Daoy (cell line): ENCODE measurements at regions not wholly inside any gene's neighbourhood (a gene's known extent, or its start where the extent isn't known, plus 50 kb on each side); places are given as distances from the start of the nearest gene placed in this dataset.
A peak's percentile ranks its signal among the peaks of the same experiment; 100 is the strongest.
"Not testable (repeated sequence)": the region's sequence is repeated elsewhere in the genome, so short reads cannot be mapped to it uniquely, and the experiment has no call there.

Experiments used
- DNase-seq: peaks from one replicate; pipeline ENCODE4 v3.0.0-alpha.2; 2015; ENCODE audit warnings: low read depth

DNA sequence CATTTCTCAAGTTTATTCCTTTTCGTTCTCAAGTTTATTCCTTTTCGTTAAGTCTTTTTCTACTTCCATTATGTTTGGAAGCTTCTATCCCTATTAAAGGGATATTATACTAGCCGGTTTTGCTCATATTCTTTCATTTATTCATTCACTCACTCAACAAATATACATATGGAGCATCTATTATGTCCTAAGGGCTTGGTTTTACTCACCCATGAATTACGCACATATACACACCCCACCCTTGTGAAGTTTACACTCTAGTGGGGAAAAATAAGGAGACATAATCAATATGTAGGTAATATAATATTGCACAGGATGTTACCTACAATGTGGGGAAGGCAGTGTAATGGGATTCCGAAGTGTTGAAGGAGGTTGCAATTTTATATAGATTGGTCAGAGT, 90.5 kb downstream of the ACTL7B start:
- no peak for DNase-seq

DNA sequence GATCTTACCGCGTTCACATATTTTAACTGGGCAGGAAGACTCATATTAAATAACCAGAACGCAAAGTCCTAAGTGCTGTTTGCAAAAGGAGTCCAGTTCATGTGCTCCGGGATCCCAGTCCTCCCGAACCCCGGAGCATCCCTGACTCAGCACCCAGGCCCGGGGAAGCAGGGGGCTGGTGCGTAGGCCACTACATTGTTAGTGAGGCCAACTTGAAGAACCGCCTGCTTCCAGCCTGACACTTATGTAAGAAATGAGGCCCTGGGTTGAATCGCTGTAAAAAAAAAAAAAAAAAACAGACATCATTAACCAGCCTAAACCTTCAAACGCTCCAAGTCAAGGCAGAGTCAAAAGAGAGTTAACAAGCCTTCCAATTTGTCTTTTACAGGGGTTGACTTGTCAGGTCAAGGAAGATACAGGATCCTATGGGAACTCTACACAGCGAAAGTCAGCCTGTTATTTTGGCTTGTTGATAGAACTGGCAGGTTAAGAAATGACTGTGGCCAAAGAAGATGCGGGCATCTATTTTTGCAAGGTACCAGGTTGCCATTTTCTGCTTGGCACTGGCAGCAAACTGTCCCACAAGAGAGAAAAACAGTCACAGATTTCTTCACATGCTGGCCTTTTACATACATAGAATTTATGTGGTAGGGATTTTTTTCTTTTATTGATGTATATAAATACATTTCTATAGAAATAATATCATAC, 93.3 kb downstream of the ACTL7B start:
- DNase-seq, result no peak

DNA sequence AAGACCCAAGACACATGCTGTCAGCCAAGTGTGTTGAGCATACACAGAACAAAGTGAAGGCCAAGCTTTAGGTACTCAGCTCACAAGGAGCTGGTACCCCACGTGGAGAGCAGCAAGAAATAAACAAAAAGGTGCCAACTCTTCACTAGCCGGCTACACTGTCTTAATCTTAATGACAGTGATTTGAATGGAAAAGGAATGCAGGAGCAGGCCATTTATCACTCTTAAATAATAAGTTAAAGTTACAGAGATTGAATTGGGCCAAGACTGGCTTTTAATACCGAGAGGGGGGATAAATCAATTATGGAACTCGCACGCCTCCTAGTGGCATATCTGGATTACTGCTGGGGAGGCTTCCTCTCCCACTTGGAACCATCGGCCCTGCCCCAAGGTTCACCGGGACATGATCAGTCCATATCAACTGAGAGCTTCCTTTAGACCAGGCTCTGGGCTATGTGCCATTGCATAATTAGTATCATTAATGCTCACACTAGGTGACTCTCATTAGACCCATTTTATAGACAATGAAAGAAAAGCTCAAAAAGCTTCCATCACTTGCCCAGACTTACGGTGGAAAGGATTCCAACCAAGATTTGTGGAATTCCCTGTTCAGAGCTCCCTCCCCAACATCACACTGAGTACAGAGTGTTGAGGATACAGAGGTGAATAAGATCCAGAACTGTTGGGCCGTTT, 94.0 kb downstream of the ACTL7B start:
- peak; percentile 65 for DNase-seq

DNA sequence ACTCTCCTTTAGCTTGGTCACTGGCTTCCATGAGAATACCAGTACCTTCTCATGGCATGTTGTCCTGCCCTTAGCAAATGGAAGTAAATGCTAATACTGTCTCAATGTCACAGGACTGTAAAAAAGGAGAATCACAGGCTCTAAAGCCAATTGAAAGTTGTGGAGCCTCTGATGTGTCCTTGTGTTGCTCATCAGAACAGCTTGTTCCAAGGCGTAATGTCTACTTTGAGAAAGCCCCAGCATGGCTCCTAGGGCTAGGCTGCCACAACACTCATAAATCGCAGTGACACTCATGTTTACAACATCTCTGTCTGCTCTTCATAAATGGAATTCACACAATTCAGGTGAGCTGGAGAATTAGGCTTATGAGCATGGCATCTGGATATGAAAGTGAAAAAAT, 94.9 kb downstream of the ACTL7B start:
- no peak for DNase-seq

DNA sequence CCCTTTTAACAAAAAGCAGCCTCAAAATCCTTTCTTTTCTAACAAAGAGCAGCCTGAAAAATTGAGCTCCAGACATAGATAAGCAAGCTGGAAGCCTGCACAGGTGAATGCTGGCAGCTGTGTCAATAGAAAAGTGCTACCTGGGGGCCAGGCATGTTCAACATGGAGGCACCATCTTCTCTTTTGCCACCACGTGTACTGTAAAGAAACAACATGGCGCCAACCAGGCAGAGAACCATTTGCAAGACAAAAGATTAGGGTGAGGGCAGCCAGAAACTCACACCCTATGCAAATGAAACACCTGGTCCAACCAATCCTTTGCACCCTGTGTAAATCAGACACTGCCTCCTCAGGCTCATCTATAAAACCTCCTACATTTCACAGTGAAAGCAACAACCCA, 96.0 kb downstream of the ACTL7B start:
- no peak for DNase-seq

DNA sequence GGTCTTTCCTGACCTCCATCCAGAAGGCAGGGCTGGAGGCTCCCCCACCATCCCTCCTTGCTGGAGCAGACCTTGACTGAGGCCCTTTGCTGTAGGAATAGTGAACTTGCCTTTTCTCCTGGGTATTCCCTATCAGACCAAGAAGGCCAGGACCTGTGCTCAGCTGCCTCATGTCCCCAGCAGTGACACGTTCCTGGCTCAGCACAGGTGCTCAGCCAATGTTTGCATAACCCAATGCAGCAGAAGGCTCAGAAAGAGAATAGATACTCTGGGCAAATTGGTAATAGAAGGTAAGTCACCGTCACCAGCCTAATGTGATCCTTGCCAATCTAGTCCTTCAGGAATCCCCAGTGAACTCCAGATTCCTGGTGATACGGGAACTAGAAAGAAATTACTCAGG, 96.4 kb downstream of the ACTL7B start:
- DNase-seq, result no peak

DNA sequence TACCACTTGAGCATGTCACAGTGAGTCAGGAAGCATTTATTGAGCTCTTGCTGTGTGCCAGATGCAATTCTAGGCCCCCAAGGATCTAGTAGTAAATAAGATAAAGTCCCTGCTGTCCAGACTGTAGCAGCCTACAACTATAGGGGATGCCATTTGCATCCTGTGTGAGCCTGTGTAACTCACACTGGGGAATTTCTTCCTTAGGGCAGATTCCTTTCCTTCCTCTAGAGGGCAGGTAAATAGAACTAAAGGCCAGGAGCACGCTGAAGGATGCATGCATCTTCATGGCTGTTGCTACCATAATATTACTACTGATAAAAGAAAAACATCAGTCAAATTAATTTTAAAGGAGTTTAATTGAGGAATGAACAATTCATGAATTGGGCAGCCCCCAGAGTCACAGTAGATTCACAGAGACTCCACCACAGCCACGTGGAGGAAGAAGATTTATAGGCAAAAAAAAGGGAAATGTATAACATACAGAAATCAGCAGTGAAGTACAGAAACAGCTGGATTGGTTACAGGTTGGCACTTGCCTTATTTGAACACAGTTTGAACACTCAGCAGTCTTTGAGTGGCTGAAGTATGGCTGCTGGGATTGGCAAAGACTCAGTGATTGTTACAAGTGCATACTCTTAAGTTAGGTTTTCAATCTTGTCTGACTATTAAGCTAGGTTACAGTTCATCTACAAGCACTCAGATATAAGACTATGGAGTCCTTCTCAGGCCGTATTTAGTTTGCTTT, 98.9 kb downstream of the ACTL7B start:
- DNase-seq, result no peak

DNA sequence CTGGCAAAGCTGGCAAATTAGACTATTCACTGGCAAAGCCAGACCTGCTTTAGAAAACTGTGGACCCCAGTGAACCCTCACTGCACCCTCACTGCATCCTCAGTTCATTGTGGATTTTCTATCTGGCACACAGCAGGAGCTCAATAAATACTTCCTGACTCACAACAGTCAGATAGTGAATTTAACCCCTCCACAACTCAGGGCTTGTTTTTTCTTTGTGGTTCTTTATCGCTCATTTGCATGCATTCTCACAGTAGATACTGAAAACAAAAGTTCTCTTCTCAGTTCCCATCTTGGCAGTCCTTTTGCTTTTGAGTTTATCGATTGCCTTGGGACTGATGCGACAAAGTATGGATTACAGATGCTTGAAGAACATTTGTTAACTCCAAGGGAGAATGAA, 99.8 kb downstream of the ACTL7B start:
- DNase-seq, result no peak

DNA sequence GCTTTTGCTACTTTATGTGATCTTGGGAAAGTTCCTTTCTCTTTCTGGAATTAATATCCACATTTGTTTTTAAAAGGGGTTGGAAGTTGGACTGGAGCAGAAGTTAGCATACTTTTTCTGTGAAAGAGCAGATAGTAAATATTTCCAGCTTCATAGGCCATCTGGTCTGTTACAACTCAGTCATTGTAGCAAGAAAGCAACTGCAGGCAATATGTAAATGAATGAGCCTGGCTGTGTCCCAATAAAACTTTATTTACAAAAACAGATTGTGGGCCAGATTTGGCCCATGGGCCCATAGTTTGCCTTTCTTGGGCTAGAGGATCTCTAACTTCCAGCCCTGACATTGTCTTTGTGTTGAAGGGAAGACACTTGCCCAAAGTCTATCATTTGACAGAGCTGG, 104.4 kb downstream of the ACTL7B start:
- DNase-seq, result no peak

DNA sequence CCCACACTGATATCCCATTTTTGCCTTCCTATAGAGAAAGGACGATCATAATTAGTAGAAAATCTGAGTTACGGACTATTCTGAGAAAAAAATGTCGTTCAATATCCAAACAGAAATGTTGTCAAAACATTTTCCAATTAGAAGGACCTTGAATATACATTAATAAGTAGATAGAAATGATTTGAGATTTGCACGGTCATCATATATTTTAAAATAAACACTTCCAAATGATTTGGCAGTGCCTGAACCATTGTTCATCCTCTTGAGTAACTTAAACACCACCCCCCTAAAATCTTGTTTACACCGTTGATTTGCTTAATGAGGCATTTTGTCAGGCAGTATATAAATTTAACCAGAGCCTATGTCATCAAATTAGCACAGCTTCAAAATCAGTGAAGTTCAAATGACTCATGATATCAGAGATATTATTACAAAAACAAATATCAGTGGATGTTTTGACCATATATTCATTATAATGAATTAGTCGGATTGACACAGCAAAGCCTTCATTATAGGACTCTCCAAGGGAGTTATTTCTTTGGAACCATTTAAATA, 105.0 kb downstream of the ACTL7B start:
- no peak for DNase-seq

DNA sequence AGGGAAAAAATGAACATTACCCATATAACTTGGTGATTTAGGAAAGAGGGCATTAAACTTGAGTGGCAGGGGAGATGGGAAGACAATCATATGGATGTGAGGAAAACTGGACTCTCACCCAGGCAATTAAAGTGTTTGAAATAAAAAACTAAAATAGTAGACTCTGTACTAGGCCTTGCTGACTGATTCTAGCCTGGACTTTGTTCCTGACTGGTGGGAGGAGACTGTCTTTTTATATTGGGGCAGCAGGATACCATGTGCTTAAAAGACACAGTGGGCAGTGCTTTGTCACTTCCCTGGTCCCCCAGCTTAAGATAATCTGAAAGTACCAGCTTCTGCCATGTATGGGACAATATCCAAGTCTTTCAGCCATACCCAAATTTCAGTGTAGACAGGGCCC, 107.0 kb downstream of the ACTL7B start:
- no peak for DNase-seq

DNA sequence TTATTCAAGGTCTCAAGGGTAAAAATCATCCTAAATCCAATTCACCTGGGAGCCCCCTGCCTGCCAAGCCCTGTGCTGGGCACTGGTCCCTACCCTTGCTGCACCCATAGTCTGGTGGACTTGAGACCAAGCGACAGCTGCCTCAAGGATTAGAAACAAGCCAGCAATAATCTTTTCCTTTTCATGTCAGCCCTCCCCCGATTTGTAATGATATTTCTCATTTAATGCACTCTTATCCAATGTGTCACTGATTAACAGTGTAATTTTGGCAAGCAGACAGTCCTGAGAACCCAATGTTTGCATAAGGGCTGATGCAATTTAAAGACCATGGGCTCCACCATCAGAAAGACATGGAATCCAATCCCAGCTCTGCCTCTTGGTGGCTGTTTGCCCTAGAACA, 108.9 kb downstream of the ACTL7B start:
- DNase-seq, result peak; percentile 50

DNA sequence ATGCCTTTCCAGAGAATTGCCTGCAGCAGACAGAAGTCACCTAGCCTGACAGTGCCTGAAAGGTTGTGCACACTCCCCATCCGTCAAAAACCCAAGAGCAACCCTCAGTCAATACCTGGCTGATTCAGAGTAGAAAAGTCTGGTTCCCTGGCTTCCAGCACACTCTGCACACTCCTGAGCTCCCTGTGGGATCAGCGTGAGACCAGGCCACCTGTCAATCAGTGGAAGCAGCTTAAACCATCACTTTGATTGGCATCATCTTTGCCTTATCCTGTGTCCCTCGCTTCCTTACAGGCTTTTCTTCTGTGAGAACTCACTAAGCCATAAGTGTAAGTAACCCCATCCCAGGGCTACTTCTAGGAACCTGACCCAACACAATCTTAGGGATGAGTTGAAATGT, 109.8 kb downstream of the ACTL7B start:
- no peak for DNase-seq

DNA sequence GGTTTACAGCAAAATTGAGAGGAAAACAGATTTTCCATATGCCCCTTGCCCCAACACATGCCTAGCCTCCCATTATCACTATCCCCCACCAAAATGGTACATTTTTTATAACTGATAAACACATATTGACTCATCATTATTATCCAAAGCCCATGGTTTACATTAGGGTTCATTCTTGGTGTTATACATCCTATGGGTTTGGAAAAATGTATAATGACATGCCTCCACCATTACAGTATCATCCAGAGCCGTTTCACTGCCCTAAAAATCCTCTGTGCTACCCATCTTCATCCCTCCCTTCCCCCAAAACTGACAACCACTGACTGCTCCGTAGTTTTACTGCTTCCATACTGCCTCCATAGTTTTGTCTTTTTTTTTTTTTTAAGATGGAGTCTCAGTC, 111.1 kb downstream of the ACTL7B start:
- DNase-seq, result no peak

DNA sequence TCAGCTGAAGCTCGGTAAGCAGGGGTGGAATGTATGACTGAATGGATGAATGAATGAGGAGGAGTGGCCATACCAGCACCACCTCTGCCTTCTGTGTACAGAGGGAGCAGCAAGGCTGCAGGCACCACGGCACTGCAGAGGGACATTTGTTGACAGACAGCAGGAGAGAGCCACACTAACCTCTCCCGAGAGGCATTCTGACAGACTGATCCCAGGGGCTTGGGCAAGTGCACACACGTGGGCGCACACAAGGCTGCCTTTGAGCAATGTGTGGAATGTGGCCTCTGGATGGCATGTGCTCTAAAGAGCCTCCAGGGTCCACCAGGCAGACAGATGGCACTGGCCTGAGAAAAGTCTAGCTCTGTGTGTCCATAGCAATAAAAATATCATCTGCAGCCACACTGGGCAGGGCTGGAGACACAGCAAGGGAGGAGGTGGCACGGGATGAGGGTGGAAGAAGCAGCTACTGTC, 111.8 kb downstream of the ACTL7B start:
- DNase-seq, result peak; percentile 26

DNA sequence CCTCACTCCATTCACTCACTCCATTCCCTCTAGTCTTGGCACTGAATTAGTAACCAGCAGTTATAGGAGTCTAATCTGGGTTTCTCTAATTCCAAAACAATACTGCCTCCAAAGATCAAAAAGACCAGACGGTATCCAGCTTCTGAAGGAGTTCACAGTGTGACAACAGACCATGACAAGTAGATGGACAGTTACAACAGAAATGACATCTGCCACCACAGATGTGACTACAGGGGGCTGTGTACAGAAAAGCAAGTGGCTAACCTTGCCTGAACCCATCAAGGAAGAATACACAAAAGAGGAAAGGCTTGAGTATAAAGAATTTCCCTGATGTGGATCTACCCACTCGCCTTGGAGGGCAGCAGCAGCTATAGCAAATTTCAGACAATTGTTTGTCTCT, 112.4 kb downstream of the ACTL7B start:
- DNase-seq, result no peak

DNA sequence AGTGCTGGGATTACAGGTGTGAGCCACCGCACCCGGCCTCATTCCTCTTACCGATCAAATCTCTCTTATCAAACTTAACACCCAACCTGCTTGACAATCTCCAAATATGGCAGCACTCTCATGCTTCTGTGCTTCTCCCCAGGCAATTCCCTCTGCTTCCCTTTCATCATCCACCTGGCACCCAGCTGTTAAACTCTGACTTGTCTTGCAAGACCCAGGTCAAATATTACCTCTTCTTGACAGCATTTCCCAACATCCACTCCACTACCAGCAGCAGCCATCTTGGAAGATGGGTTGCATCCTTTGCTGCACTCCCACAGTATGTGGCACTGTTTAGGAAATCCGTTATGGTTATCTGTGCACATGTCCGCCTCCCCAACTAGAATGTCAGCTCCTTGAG, 113.6 kb downstream of the ACTL7B start:
- no peak for DNase-seq

DNA sequence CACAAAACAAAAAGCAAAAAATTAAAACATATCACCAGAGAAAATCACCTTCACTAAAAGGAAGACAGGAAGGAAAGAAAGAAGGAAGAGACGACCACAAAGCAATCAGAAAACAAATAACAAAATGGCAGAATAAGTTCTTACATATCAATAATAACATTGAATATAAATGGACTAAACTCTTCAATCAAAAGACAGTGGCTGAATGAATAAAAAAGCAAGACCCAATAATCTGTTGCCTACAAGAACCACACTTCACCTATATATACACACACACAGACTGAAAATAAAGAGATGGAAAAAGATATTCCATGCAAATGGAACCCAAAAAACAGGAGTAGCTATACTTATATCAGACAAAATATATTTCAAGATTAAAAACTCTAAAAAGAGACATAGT, 124.5 kb downstream of the ACTL7B start:
- not testable (repeated sequence) for DNase-seq

DNA sequence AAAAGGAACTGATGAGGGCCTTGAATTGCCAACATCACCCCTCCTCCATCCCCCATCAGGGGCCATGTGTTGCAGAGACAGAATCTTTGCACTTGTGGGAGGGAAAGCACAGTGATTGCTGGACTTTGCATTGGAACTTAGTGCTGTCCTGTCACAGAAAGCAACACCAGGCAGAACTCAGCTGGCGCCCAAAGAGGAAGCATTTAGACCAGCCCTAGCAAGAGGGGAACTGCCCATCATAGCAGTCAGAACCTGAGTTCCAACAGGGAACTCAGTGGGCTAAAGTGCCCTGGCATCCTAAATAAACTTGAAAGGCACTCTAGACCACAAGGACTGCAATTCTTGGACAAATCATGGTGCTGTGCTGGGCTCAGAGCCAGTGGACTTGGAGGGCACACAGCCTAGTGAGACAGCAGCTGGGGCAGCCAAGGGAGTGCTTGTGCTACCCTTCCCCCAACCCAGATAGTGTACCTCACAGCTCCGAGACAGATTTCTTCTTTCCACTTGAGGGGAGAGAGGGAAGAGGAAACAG, 128.1 kb downstream of the ACTL7B start:
- no peak for DNase-seq

DNA sequence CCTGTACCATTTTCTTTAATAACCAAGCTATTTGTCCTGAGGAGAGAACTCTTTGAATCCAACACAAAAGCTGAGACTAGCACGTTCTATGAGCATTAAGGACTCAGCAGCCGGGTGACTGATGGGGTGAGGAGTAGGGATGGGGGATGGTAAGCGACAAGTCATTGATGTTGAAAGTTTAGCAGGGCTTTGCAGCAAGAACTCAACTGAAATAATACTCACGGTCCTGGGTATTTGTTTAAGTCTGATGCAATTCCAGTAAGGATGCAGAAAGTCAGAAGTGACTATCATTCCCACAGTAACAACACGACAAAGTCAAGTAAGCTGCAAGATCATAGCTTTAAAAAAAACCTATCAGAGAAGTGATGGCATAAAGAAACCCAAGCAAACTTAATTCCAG, 131.1 kb downstream of the ACTL7B start:
- DNase-seq, result no peak

DNA sequence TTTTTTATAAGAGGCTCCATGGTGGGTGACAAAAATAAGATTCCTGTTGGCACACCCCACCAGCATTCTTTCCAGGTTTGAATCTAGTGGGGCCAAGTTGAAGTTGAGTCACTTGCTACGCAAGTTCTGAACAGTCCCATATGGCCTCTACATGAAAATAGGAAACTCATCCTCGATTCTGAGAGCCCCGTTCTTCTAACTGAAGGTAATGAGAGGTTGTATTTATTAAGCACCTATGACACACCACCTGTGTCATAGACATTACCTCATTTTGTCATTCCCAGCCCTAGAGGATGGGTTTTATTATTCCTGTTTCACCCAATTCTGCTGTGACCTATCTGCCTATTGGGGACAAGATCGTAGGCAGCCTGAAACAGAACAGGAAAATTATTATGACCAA, 131.7 kb downstream of the ACTL7B start:
- no peak for DNase-seq

DNA sequence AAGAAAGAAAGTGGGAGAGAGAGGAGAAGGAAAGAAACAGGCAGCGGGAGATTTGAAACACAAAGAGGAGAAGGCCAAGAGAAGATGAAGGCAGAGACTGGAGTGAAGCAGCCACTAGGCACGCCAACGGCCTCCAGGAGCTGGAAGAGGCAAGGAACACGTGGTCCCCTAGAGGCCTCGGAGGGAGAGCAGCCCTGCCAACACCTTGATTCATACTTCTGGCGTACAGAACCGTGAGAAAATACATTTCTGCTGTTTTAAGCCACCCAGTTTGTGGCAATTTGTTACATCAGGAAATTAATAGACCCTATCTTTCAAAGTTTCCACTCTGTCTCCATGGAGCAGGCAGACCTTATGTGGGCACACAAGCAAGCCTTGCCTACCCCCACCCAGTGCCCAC, 133.4 kb downstream of the ACTL7B start:
- peak; percentile 35 for DNase-seq
